NOMO-1 treated with DMSO at 0.1 percent for 48 hours (cell line): ENCODE measurements at regions not wholly inside any gene's neighbourhood (a gene's known extent, or its start where the extent isn't known, plus 50 kb on each side); places are given as distances from the start of the nearest gene placed in this dataset.

ENCODE experiments used
- DNase-seq: peaks from one replicate; lab custom pipeline; 2025; ENCODE audit not compliant: unreplicated experiment; lab: John Stamatoyannopoulos, UW

GRCh38 chr11:45448561-45448960 lies 162.4 kb upstream of the SYT13 start:
- no peak for DNase-seq

- no peak for DNase-seq
Measured at GRCh38 chr11:45446998-45447397, 160.9 kb upstream of the SYT13 start.

- DNase-seq, result no peak
Measured at GRCh38 chr11:45446434-45446833, 160.3 kb upstream of the SYT13 start.

- DNase-seq, result no peak
Measured at GRCh38 chr11:45444796-45445195, 158.7 kb upstream of the SYT13 start.

- DNase-seq, result no peak
Measured at GRCh38 chr11:45440111-45440510, 154.0 kb upstream of the SYT13 start.

GRCh38 chr11:45436966-45437365 lies 150.8 kb upstream of the SYT13 start:
- DNase-seq, result no peak

- no peak for DNase-seq
Measured at GRCh38 chr11:45436118-45436517, 150.0 kb upstream of the SYT13 start.

- DNase-seq, result no peak
Measured at GRCh38 chr11:45435706-45436105, 149.6 kb upstream of the SYT13 start.

- no peak for DNase-seq
Measured at GRCh38 chr11:45432910-45433309, 146.8 kb upstream of the SYT13 start.

- no peak for DNase-seq
Measured at GRCh38 chr11:45432100-45432499, 146.0 kb upstream of the SYT13 start.

- DNase-seq, result no peak
Measured at GRCh38 chr11:45431046-45432018, 145.2 kb upstream of the SYT13 start.

- DNase-seq, result no peak
Measured at GRCh38 chr11:45430361-45430760, 144.2 kb upstream of the SYT13 start.

- DNase-seq, result no peak
Measured at GRCh38 chr11:45429719-45430118, 143.6 kb upstream of the SYT13 start.

GRCh38 chr11:45428541-45429230 lies 142.5 kb upstream of the SYT13 start:
- no peak for DNase-seq

GRCh38 chr11:45428116-45428515 lies 142.0 kb upstream of the SYT13 start:
- no peak for DNase-seq

- no peak for DNase-seq
Measured at GRCh38 chr11:45424411-45425180, 138.5 kb upstream of the SYT13 start.

GRCh38 chr11:45423475-45424120 lies 137.5 kb upstream of the SYT13 start:
- no peak for DNase-seq

GRCh38 chr11:45423036-45423435 lies 136.9 kb upstream of the SYT13 start:
- DNase-seq, result no peak

GRCh38 chr11:45414088-45414487 lies 127.9 kb upstream of the SYT13 start:
- DNase-seq, result no peak

GRCh38 chr11:45413156-45413858 lies 127.2 kb upstream of the SYT13 start:
- no peak for DNase-seq
